ENCODE measurements at regions not wholly inside any gene's neighbourhood (a gene's known extent, or its start where the extent isn't known, plus 50 kb on each side); places are given as distances from the start of the nearest gene placed in this dataset.

DNA sequence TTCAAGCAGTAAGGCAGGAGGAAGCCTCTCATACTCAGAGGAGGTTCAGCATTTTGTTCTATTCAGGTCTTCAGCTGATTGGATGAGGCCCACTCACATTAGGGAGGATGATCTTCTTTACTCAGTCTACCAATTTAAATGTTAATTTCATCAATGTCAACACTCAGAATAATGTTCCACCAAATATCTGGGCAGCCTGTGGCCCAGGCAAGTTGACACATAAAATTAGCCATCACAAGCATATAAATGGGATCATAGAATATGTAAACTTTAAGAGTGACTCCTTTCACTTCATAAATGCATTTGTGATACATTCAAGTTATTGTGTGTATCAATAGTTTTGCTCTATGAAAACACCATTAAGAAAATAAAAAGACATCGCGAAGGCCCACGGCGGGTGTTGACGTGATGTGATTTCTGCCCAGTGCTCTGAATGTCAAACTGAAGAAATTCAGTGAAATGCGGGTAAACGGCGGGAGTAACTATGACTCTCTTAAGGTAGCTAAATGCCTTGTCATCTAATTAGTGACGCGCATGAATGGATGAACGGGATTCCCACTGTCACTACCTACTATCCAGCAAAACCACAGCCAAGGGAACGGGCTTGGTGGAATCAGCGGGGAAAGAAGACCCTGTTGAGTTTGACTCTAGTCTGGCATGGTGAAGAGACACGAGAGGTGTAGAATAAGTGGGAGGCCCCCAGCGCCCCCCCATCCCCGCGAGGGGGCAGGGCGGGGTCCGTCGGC, 536.1 kb upstream of the AUTS2 start:
- TF ChIP-seq POLR2A (IDR thresholded peaks at IDR 0.05) = no peak
- TF ChIP-seq, protein P1, sequence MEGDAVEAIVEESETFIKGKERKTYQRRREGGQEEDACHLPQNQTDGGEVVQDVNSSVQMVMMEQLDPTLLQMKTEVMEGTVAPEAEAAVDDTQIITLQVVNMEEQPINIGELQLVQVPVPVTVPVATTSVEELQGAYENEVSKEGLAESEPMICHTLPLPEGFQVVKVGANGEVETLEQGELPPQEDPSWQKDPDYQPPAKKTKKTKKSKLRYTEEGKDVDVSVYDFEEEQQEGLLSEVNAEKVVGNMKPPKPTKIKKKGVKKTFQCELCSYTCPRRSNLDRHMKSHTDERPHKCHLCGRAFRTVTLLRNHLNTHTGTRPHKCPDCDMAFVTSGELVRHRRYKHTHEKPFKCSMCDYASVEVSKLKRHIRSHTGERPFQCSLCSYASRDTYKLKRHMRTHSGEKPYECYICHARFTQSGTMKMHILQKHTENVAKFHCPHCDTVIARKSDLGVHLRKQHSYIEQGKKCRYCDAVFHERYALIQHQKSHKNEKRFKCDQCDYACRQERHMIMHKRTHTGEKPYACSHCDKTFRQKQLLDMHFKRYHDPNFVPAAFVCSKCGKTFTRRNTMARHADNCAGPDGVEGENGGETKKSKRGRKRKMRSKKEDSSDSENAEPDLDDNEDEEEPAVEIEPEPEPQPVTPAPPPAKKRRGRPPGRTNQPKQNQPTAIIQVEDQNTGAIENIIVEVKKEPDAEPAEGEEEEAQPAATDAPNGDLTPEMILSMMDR (IDR thresholded peaks at IDR 0.05 in 4 of 5, conservative IDR thresholded peaks at IDR 0.05 in 1 of 5) = no peak

Measured in gastrocnemius medialis (tissue), 4 donors.